WTC11 (cell line): ENCODE measurements at regions not wholly inside any gene's neighbourhood (a gene's known extent, or its start where the extent isn't known, plus 50 kb on each side); places are given as distances from the start of the nearest gene placed in this dataset.
A peak's percentile ranks its signal among the peaks of the same experiment; 100 is the strongest.

Source experiments
- ATAC-seq: fragments of 200-7000 bp; cut with Tn5 transposase; 2 replicates; pipeline ENCODE4 v1.10.0; 2021; ENCODE audit warnings: mild to moderate bottlenecking, moderate library complexity
- CTCF ChIA-PET: fragments of 300-600 bp; sonication (Branson Sonifier 250); formaldehyde crosslinking; loops from one replicate; lab custom pipeline; 2021; ENCODE audit warnings: antibody characterized with exemption; lab: Charles Lee
- POLR2A ChIA-PET: fragments of 350-600 bp; sonication (Branson Sonifier 250); formaldehyde crosslinking; loops from one replicate; lab custom pipeline; 2021; ENCODE audit warnings: antibody characterized with exemption; lab: Charles Lee
- DNase-seq: peaks from one replicate; pipeline ENCODE4 v3.0.0; 2021; ENCODE audit warnings: low spot score
- H3K27ac Mint-ChIP-seq: 2 replicates; pipeline ENCODE4 v1.8.0; 2021; ENCODE audit warnings: mixed read lengths
- H3K27me3 Mint-ChIP-seq: 2 replicates; pipeline ENCODE4 v1.8.0; 2021; ENCODE audit warnings: low read depth, mild to moderate bottlenecking, moderate library complexity, mixed read lengths
- H3K36me3 Mint-ChIP-seq: 2 replicates; pipeline ENCODE4 v1.8.0; 2021; ENCODE audit warnings: mixed read lengths
- H3K4me1 Mint-ChIP-seq: 2 replicates; pipeline ENCODE4 v1.8.0; 2022; ENCODE audit warnings: mixed read lengths
- H3K4me3 Mint-ChIP-seq: 2 replicates; pipeline ENCODE4 v1.8.0; 2021; ENCODE audit warnings: mild to moderate bottlenecking, moderate library complexity, mixed read lengths
- H3K9me3 Mint-ChIP-seq: 2 replicates; pipeline ENCODE4 v1.8.0; 2021; ENCODE audit warnings: mixed read lengths
- CBFB ChIP-seq: sonication (generic); formaldehyde crosslinking; IDR thresholded peaks from 2 replicates; pipeline ENCODE4 v1.8.1; 2022; ENCODE audit warnings: mild to moderate bottlenecking, low read depth, missing genetic modification reagents
- CREB1 ChIP-seq: sonication (generic); formaldehyde crosslinking; IDR thresholded peaks from 2 replicates; pipeline ENCODE4 v1.8.0; 2023; ENCODE audit warnings: mild to moderate bottlenecking, missing genetic modification reagents
- E2F1 ChIP-seq: sonication (generic); formaldehyde crosslinking; IDR thresholded peaks from 2 replicates; pipeline ENCODE4 v1.8.0; 2022; ENCODE audit warnings: mild to moderate bottlenecking, missing genetic modification reagents
- E2F5 ChIP-seq: sonication (generic); formaldehyde crosslinking; IDR thresholded peaks from 2 replicates; pipeline ENCODE4 v1.8.1; 2022; ENCODE audit warnings: mild to moderate bottlenecking, moderate library complexity, missing genetic modification reagents
- ETV6 ChIP-seq: sonication (generic); formaldehyde crosslinking; IDR thresholded peaks from 2 replicates; pipeline ENCODE4 v1.8.1; 2022; ENCODE audit warnings: mild to moderate bottlenecking, missing genetic modification reagents
- GRHL2 ChIP-seq: fragments of 250-450 bp; sonication (Bioruptor Pico); IDR thresholded peaks from 2 replicates; pipeline ENCODE4 v1.8.0; 2022; ENCODE audit warnings: mild to moderate bottlenecking, moderate library complexity; ENCODE audit not compliant: insufficient replicate concordance, severe bottlenecking
- GTF2I ChIP-seq: fragments of 250-450 bp; sonication (Bioruptor Pico); conservative IDR thresholded peaks from 2 replicates; pipeline ENCODE4 v1.4.0; 2021; ENCODE audit warnings: mild to moderate bottlenecking
- IRF1 ChIP-seq: sonication (generic); formaldehyde crosslinking; IDR thresholded peaks from 2 replicates; pipeline ENCODE4 v1.8.0; 2023; ENCODE audit warnings: missing genetic modification reagents
- KAT7 ChIP-seq: sonication (generic); formaldehyde crosslinking; IDR thresholded peaks from 2 replicates; pipeline ENCODE4 v1.8.1; 2023; ENCODE audit warnings: missing genetic modification reagents, mild to moderate bottlenecking, borderline replicate concordance
- MAX ChIP-seq: sonication (generic); formaldehyde crosslinking; IDR thresholded peaks from 2 replicates; pipeline ENCODE4 v1.8.0; 2022; ENCODE audit warnings: mild to moderate bottlenecking, missing genetic modification reagents
- MLX ChIP-seq: sonication (generic); formaldehyde crosslinking; IDR thresholded peaks from 2 replicates; pipeline ENCODE4 v1.8.1; 2023; ENCODE audit warnings: mild to moderate bottlenecking, missing genetic modification reagents, moderate library complexity
- SP1 ChIP-seq: sonication (generic); formaldehyde crosslinking; conservative IDR thresholded peaks from 2 replicates; pipeline ENCODE4 v1.8.1; 2022; ENCODE audit warnings: missing genetic modification reagents
- TCF7 ChIP-seq: sonication (generic); formaldehyde crosslinking; IDR thresholded peaks from 2 replicates; pipeline ENCODE4 v1.8.0; 2022; ENCODE audit warnings: mild to moderate bottlenecking, low read depth, missing genetic modification reagents, moderate library complexity
- TEAD1 ChIP-seq: sonication (generic); formaldehyde crosslinking; IDR thresholded peaks from 2 replicates; pipeline ENCODE4 v1.8.0; 2022; ENCODE audit warnings: mild to moderate bottlenecking, missing genetic modification reagents
- USF1 ChIP-seq: sonication (generic); formaldehyde crosslinking; IDR thresholded peaks from 2 replicates; pipeline ENCODE4 v1.8.0; 2022; ENCODE audit warnings: mild to moderate bottlenecking, missing genetic modification reagents
- ZBTB21 ChIP-seq: sonication (generic); formaldehyde crosslinking; IDR thresholded peaks from 2 replicates; pipeline ENCODE4 v1.8.1; 2023; ENCODE audit warnings: mild to moderate bottlenecking, missing genetic modification reagents, borderline replicate concordance
- ZNF138 ChIP-seq: sonication (generic); formaldehyde crosslinking; conservative IDR thresholded peaks from 2 replicates; pipeline ENCODE4 v1.8.1; 2022; ENCODE audit warnings: mild to moderate bottlenecking, moderate library complexity, missing genetic modification reagents
- ZNF219 ChIP-seq: sonication (generic); formaldehyde crosslinking; IDR thresholded peaks from 2 replicates; pipeline ENCODE4 v1.8.0; 2023; ENCODE audit warnings: missing genetic modification reagents, mild to moderate bottlenecking, borderline replicate concordance
- ZNF232 ChIP-seq: sonication (generic); formaldehyde crosslinking; IDR thresholded peaks from 2 replicates; pipeline ENCODE4 v1.8.0; 2022; ENCODE audit warnings: mild to moderate bottlenecking, missing genetic modification reagents
- ZNF396 ChIP-seq: fragments of 250-450 bp; sonication (Bioruptor Pico); IDR thresholded peaks from 2 replicates; pipeline ENCODE4 v1.8.0; 2021; ENCODE audit warnings: mild to moderate bottlenecking, moderate library complexity, borderline replicate concordance
- ZNF423 ChIP-seq: fragments of 250-450 bp; sonication (Bioruptor Pico); IDR thresholded peaks from 2 replicates; pipeline ENCODE4 v2.1.2; 2022; ENCODE audit warnings: mild to moderate bottlenecking, moderate library complexity
- ZNF512 ChIP-seq: sonication (generic); formaldehyde crosslinking; IDR thresholded peaks from 2 replicates; pipeline ENCODE4 v1.8.1; 2022; ENCODE audit warnings: missing genetic modification reagents, borderline replicate concordance
- TF ChIP-seq, protein P1 (sequence below): sonication (generic); formaldehyde crosslinking; IDR thresholded peaks from 2 replicates; pipeline ENCODE4 v1.8.0; 2022; ENCODE audit warnings: mild to moderate bottlenecking, missing genetic modification reagents
- TF ChIP-seq, protein P2 (sequence below): sonication (generic); formaldehyde crosslinking; conservative IDR thresholded peaks from 2 replicates; pipeline ENCODE4 v1.8.1; 2022; ENCODE audit warnings: mild to moderate bottlenecking, missing genetic modification reagents

DNA sequence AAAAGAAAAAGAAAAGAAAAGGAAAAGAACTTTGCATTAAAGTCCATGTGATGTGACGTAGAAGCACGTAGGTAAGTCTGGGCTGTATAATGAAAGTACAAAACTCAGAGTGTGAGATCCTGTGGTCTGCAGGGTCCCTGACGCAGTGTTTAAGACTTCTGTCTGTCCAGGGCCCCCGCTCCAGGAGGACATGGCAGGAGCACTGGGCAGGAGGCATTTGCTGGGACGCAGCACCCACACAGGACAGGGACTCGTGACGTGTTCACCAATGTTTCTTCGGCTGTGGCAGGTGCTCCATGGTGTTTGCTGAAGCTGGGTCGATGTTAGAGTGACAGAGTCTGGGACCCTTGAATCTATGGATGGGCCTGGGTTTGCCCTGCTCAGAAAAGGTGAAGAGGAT is 348.1 kb downstream of the BRD1 start:
- H3K27me3 Mint-ChIP-seq: no peaks in the 10 kb centered on the region; the same call in 1 of the 2 replicates
- no peak for DNase-seq
- ChIA-PET CTCF (interaction anchor here (0.6 kb wide), 1 partner anchor 70 kb away, joined by 3 read pairs; no protein-coding TSS in a partner anchor), POLR2A (no interaction called here)
- peaks cover 9% of the 10 kb centered on the region for H3K36me3 Mint-ChIP-seq
- H3K4me1 Mint-ChIP-seq: peaks cover 57% of the 10 kb centered on the region
- H3K27ac Mint-ChIP-seq: peak overlapping the region; percentile 57; the same call in 1 of the 2 replicates
- TF ChIP-seq TCF7 (CRISPR knock-in tag): no peak
- no peak for TF ChIP-seq CREB1 (CRISPR knock-in tag)
- TF ChIP-seq ZNF512 (CRISPR knock-in tag): no peak
- TF ChIP-seq, protein P1, sequence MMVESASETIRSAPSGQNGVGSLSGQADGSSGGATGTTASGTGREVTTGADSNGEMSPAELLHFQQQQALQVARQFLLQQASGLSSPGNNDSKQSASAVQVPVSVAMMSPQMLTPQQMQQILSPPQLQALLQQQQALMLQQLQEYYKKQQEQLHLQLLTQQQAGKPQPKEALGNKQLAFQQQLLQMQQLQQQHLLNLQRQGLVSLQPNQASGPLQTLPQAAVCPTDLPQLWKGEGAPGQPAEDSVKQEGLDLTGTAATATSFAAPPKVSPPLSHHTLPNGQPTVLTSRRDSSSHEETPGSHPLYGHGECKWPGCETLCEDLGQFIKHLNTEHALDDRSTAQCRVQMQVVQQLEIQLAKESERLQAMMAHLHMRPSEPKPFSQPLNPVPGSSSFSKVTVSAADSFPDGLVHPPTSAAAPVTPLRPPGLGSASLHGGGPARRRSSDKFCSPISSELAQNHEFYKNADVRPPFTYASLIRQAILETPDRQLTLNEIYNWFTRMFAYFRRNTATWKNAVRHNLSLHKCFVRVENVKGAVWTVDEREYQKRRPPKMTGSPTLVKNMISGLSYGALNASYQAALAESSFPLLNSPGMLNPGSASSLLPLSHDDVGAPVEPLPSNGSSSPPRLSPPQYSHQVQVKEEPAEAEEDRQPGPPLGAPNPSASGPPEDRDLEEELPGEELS: no peak
- no peak for TF ChIP-seq ZNF396 (CRISPR knock-in tag)
- no peak for TF ChIP-seq IRF1 (CRISPR knock-in tag)
- TF ChIP-seq TEAD1 (CRISPR knock-in tag): no peak
- no peak overlapping the region for H3K4me3 Mint-ChIP-seq
- no peak for ATAC-seq
- peaks cover 17% of the 10 kb centered on the region for H3K9me3 Mint-ChIP-seq

DNA sequence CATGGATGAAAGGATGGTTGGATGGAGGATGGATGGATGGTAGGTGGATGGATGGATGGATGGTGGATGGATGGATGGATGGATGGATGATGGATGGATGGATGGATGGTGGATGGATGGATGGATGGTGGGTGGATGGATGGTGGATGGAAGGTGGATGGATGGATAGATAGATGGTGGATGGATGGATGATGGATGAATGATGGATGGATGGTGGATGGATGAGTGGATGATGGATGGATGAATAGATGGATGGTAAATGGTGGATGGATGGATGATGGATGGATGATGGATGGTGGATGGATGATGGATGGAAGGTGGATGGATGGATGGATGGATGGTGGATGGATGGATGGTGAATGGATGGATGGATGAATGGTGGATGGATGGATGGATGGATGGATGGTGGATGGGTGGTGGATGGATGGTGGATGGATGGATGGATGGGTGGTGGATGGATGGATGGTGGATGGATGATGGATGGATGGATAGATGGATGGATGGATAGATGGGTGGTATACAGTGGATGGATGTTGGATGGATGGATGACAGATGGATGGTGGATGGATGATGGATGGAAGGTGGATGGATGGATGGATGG is 350.8 kb downstream of the BRD1 start:
- H3K4me3 Mint-ChIP-seq: no peak overlapping the region
- H3K4me1 Mint-ChIP-seq: peaks cover 36% of the 10 kb centered on the region
- DNase-seq (no peak), ATAC-seq (no peak)
- no peak overlapping the region for H3K27ac Mint-ChIP-seq
- no peaks in the 10 kb centered on the region; the same call in 1 of the 2 replicates for H3K27me3 Mint-ChIP-seq
- POLR2A ChIA-PET: no interaction called here
- CTCF ChIA-PET: no interaction called here
- H3K9me3 Mint-ChIP-seq: peaks cover 17% of the 10 kb centered on the region
- TF ChIP-seq MAX (CRISPR knock-in tag) (no peak), USF1 (CRISPR knock-in tag) (no peak), KAT7 (no peak), ZNF232 (CRISPR knock-in tag) (no peak), CBFB (CRISPR knock-in tag) (no peak), ZNF138 (CRISPR knock-in tag) (no peak), E2F5 (no peak), SP1 (CRISPR knock-in tag) (no peak), ZNF219 (CRISPR knock-in tag) (no peak), ZBTB21 (CRISPR knock-in tag) (no peak), GTF2I (CRISPR knock-in tag) (no peak), GRHL2 (CRISPR knock-in tag) (no peak), MLX (CRISPR knock-in tag) (no peak), ETV6 (no peak), E2F1 (CRISPR knock-in tag) (no peak), ZNF423 (CRISPR knock-in tag) (no peak)
- TF ChIP-seq, protein P2, sequence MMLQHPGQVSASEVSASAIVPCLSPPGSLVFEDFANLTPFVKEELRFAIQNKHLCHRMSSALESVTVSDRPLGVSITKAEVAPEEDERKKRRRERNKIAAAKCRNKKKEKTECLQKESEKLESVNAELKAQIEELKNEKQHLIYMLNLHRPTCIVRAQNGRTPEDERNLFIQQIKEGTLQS (CRISPR knock-in tag): no peak
- peaks cover 9% of the 10 kb centered on the region for H3K36me3 Mint-ChIP-seq
